Chondrocyte (in vitro differentiated cells): ENCODE measurements at regions not wholly inside any gene's neighbourhood (a gene's known extent, or its start where the extent isn't known, plus 50 kb on each side); places are given as distances from the start of the nearest gene placed in this dataset.

Source experiments
- DNase-seq: peaks from one replicate; pipeline ENCODE4 v3.0.0; 2021; ENCODE audit warnings: mixed read lengths, low spot score
- H3K27ac Mint-ChIP-seq: one replicate; pipeline ENCODE4 v1.8.0; 2021; ENCODE audit warnings: mild to moderate bottlenecking, moderate library complexity, mixed read lengths; ENCODE audit not compliant: unreplicated experiment
- H3K27me3 Mint-ChIP-seq: 2 replicates; pipeline ENCODE4 v1.8.0; 2021; ENCODE audit warnings: low read depth, mixed read lengths
- H3K36me3 Mint-ChIP-seq: 2 replicates; pipeline ENCODE4 v1.8.0; 2021; ENCODE audit warnings: low read depth, mixed read lengths
- H3K4me1 Mint-ChIP-seq: 2 replicates; pipeline ENCODE4 v1.8.0; 2021; ENCODE audit warnings: low read depth, mild to moderate bottlenecking, mixed read lengths
- H3K4me3 Mint-ChIP-seq: one replicate; pipeline ENCODE4 v1.8.0; 2021; ENCODE audit warnings: mild to moderate bottlenecking, moderate library complexity, mixed read lengths; ENCODE audit not compliant: unreplicated experiment
- H3K9me3 Mint-ChIP-seq: 2 replicates; pipeline ENCODE4 v1.8.0; 2021; ENCODE audit warnings: low read depth, mixed read lengths
- CTCF ChIP-seq: fragments of 200-600 bp; sonication (generic); IDR thresholded peaks from 2 replicates; pipeline ENCODE4 v1.5.0; 2021; ENCODE audit warnings: antibody characterized with exemption, mild to moderate bottlenecking, moderate library complexity

- Mint-ChIP-seq H3K36me3 (no peaks in the 10 kb centered on the region), H3K27ac (no peak overlapping the region)
These were observed 90.9 kb upstream of the SOX4 start for GRCh38 chr6:21502682-21503081.

GRCh38 chr6:21504790-21505189 lies 88.8 kb upstream of the SOX4 start:
- Mint-ChIP-seq H3K4me1 (no peaks in the 10 kb centered on the region), H3K27me3 (no peaks in the 10 kb centered on the region), H3K9me3 (no peaks in the 10 kb centered on the region), H3K36me3 (no peaks in the 10 kb centered on the region), H3K27ac (no peak overlapping the region), H3K4me3 (no peak overlapping the region)
- TF ChIP-seq CTCF: no peak
- no peak for DNase-seq

More at GRCh38 chr6:21502682-21503081, 90.9 kb upstream of the SOX4 start:
- H3K9me3 Mint-ChIP-seq: no peaks in the 10 kb centered on the region
- no peak for DNase-seq
- no peak for TF ChIP-seq CTCF
- H3K27me3 Mint-ChIP-seq: no peaks in the 10 kb centered on the region
- no peaks in the 10 kb centered on the region for H3K4me1 Mint-ChIP-seq
- no peak overlapping the region for H3K4me3 Mint-ChIP-seq

GRCh38 chr6:21505574-21505990 lies 88.0 kb upstream of the SOX4 start:
- Mint-ChIP-seq H3K27me3 (no peaks in the 10 kb centered on the region), H3K4me1 (no peaks in the 10 kb centered on the region), H3K36me3 (no peaks in the 10 kb centered on the region), H3K9me3 (no peaks in the 10 kb centered on the region), H3K27ac (no peak overlapping the region), H3K4me3 (no peak overlapping the region)
- TF ChIP-seq CTCF: no peak
- DNase-seq: no peak

GRCh38 chr6:21506126-21506525 lies 87.4 kb upstream of the SOX4 start:
- H3K9me3 Mint-ChIP-seq: no peaks in the 10 kb centered on the region
- no peak for DNase-seq
- H3K27me3 Mint-ChIP-seq: no peaks in the 10 kb centered on the region
- H3K36me3 Mint-ChIP-seq: no peaks in the 10 kb centered on the region
- no peak overlapping the region for H3K4me3 Mint-ChIP-seq
- H3K4me1 Mint-ChIP-seq: no peaks in the 10 kb centered on the region
- TF ChIP-seq CTCF: no peak
- H3K27ac Mint-ChIP-seq: no peak overlapping the region

GRCh38 chr6:21507811-21508210 lies 85.7 kb upstream of the SOX4 start:
- Mint-ChIP-seq H3K36me3 (no peaks in the 10 kb centered on the region), H3K4me3 (no peak overlapping the region), H3K9me3 (no peaks in the 10 kb centered on the region), H3K4me1 (no peaks in the 10 kb centered on the region), H3K27me3 (no peaks in the 10 kb centered on the region), H3K27ac (no peak overlapping the region)
- DNase-seq: no peak
- no peak for TF ChIP-seq CTCF
